ENCODE measurements at regions not wholly inside any gene's neighbourhood (a gene's known extent, or its start where the extent isn't known, plus 50 kb on each side); places are given as distances from the start of the nearest gene placed in this dataset.

DNA sequence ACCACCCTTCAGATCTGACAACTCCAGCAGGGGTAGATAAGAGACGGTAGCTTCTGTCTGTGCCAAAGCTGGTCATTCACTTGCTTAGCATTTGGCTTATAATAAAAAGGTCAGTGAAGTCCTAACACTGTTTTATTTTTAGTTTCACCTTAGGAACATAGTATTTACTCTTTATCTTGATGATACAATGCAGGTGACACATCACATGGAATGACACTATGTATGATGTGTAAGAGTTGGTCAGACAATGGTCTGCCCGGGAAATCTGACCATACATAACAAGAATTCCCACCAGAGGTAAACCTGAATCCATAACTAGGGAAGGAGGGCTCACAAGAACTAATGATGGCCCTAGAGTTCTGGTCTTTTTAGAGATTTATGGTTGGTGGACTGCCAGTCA, 66.6 kb downstream of the IFNG start:
- dilution Hi-C loops (cut with MboI; ENCODE audit: extremely low pct_ligation_motif_present, low sequenced_read_pairs) (no loop called here), intact Hi-C loops (cut with micrococcal nuclease) (no loop called here)
- POLR2A ChIA-PET = no interaction called here
- FAIRE-seq (no peak), DNase-seq (ENCODE audit: low read depth, low spot score) (no peak)
- CTCF ChIA-PET = no interaction called here
- H3K9ac ChIP-seq (replicated peaks; ENCODE audit: extremely low read depth, insufficient read depth, low read length) = no peak overlapping the region
- H3K4me1 ChIP-seq (ENCODE audit: control insufficient read depth, extremely low read depth, insufficient read depth, low read length) = no peaks in the 10 kb centered on the region
- no peak overlapping the region for H3K4me2 ChIP-seq (ENCODE audit: insufficient read depth, low read length)
- no peak overlapping the region for H3K27ac ChIP-seq (ENCODE audit: insufficient read depth, low read depth, low read length)
- no peaks in the 10 kb centered on the region for H4K20me1 ChIP-seq (replicated peaks; ENCODE audit: control insufficient read depth, extremely low read depth, insufficient read depth, low read length)
- no peak overlapping the region for H3K4me3 ChIP-seq (replicated peaks in 1 of 3; ENCODE audit: insufficient read depth in 1 of 3, low read depth in 1 of 3, low read length in 3 of 3)
- H2AFZ ChIP-seq (ENCODE audit: low read depth, low read length) = no peak overlapping the region
- no peaks in the 10 kb centered on the region for H3K9me1 ChIP-seq (replicated peaks; ENCODE audit: control insufficient read depth, extremely low read depth, insufficient read depth, low read length)
- TF ChIP-seq, protein P1, sequence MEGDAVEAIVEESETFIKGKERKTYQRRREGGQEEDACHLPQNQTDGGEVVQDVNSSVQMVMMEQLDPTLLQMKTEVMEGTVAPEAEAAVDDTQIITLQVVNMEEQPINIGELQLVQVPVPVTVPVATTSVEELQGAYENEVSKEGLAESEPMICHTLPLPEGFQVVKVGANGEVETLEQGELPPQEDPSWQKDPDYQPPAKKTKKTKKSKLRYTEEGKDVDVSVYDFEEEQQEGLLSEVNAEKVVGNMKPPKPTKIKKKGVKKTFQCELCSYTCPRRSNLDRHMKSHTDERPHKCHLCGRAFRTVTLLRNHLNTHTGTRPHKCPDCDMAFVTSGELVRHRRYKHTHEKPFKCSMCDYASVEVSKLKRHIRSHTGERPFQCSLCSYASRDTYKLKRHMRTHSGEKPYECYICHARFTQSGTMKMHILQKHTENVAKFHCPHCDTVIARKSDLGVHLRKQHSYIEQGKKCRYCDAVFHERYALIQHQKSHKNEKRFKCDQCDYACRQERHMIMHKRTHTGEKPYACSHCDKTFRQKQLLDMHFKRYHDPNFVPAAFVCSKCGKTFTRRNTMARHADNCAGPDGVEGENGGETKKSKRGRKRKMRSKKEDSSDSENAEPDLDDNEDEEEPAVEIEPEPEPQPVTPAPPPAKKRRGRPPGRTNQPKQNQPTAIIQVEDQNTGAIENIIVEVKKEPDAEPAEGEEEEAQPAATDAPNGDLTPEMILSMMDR (IDR thresholded peaks at IDR 0.05; ENCODE audit: extremely low read depth in 1 of 2, insufficient read depth in 1 of 2, low read depth in 1 of 2, low read length in 2 of 2) = no peak
- TF ChIP-seq MAX (IDR thresholded peaks at IDR 0.05; ENCODE audit: insufficient read depth, insufficient read length) (no peak), POLR2A (IDR thresholded peaks at IDR 0.05; ENCODE audit: low read depth, low read length) (no peak), POLR2AphosphoS5 (IDR thresholded peaks at IDR 0.05; ENCODE audit: insufficient read depth, low read depth, low read length) (no peak), JUN (IDR thresholded peaks at IDR 0.05; ENCODE audit: borderline replicate concordance, insufficient read depth, insufficient read length, low read depth) (no peak), EZH2 (IDR thresholded peaks at IDR 0.05; ENCODE audit: borderline replicate concordance, low read depth, low read length, severe bottlenecking) (no peak), GATA2 (IDR thresholded peaks at IDR 0.05; ENCODE audit: insufficient read depth, insufficient read length, low read depth, low read length) (no peak), MYC (IDR thresholded peaks at IDR 0.05; ENCODE audit: low read depth, low read length) (no peak), FOS (IDR thresholded peaks at IDR 0.05; ENCODE audit: borderline replicate concordance, insufficient read depth, low read length) (no peak)
- no peaks in the 10 kb centered on the region for H3K27me3 ChIP-seq (ENCODE audit: control insufficient read depth in 2 of 2, insufficient read depth in 2 of 2, low read length in 2 of 2)
- no peaks in the 10 kb centered on the region for H3K9me3 ChIP-seq (replicated peaks; ENCODE audit: control insufficient read depth, insufficient read depth, low read length)
- H3K79me2 ChIP-seq (ENCODE audit: control insufficient read depth, insufficient read depth, low read length) = no peaks in the 10 kb centered on the region
- no peaks in the 10 kb centered on the region for H3K36me3 ChIP-seq (ENCODE audit: control insufficient read depth in 2 of 2, extremely low read depth in 1 of 2, insufficient read depth in 2 of 2, low read length in 2 of 2)
- no TSS peak for BruUV-seq (replicated peaks)
